ENCODE measurements at regions not wholly inside any gene's neighbourhood (a gene's known extent, or its start where the extent isn't known, plus 50 kb on each side); places are given as distances from the start of the nearest gene placed in this dataset.

- no peaks in the 10 kb centered on the region for H3K4me1 Mint-ChIP-seq (ENCODE audit: low read depth)
- H3K27me3 Mint-ChIP-seq (ENCODE audit: low read depth) = peaks cover 2% of the 10 kb centered on the region
- ATAC-seq = no peak
- no peaks in the 10 kb centered on the region for H3K9me3 Mint-ChIP-seq
- H3K4me3 Mint-ChIP-seq = no peak overlapping the region
- DNase-seq = no peak
- no peaks in the 10 kb centered on the region for H3K36me3 Mint-ChIP-seq (ENCODE audit: insufficient read depth)
Observed at GRCh38 chr5:58202941-58203444, 256.9 kb downstream of the PLK2 start.

- Mint-ChIP-seq H3K9me3 (no peaks in the 10 kb centered on the region), H3K4me3 (no peak overlapping the region), H3K4me1 (ENCODE audit: low read depth) (no peaks in the 10 kb centered on the region), H3K36me3 (ENCODE audit: insufficient read depth) (no peaks in the 10 kb centered on the region), H3K27me3 (ENCODE audit: low read depth) (peaks cover 2% of the 10 kb centered on the region)
- no peak for DNase-seq
- ATAC-seq = no peak
Observed at GRCh38 chr5:58201922-58202648, 257.8 kb downstream of the PLK2 start.

- no peaks in the 10 kb centered on the region for H3K36me3 Mint-ChIP-seq (ENCODE audit: insufficient read depth)
- H3K9me3 Mint-ChIP-seq = no peaks in the 10 kb centered on the region
- ATAC-seq = no peak
- H3K4me1 Mint-ChIP-seq (ENCODE audit: low read depth) = no peaks in the 10 kb centered on the region
- no peak for DNase-seq
- H3K4me3 Mint-ChIP-seq = no peak overlapping the region
- peaks cover 2% of the 10 kb centered on the region for H3K27me3 Mint-ChIP-seq (ENCODE audit: low read depth)
Observed at GRCh38 chr5:58200451-58200850, 259.4 kb downstream of the PLK2 start.

- H3K27me3 Mint-ChIP-seq (ENCODE audit: low read depth) = no peaks in the 10 kb centered on the region
- no peaks in the 10 kb centered on the region for H3K4me1 Mint-ChIP-seq (ENCODE audit: low read depth)
- H3K36me3 Mint-ChIP-seq (ENCODE audit: insufficient read depth) = no peaks in the 10 kb centered on the region
- DNase-seq (no peak), ATAC-seq (no peak)
- H3K4me3 Mint-ChIP-seq = no peak overlapping the region
- no peaks in the 10 kb centered on the region for H3K9me3 Mint-ChIP-seq
Observed at GRCh38 chr5:58199087-58199486, 260.8 kb downstream of the PLK2 start.

- no peak for DNase-seq
- ATAC-seq = no peak
- H3K36me3 Mint-ChIP-seq (ENCODE audit: insufficient read depth) = no peaks in the 10 kb centered on the region
- no peak overlapping the region for H3K4me3 Mint-ChIP-seq
- no peaks in the 10 kb centered on the region for H3K9me3 Mint-ChIP-seq
- no peaks in the 10 kb centered on the region for H3K4me1 Mint-ChIP-seq (ENCODE audit: low read depth)
- no peaks in the 10 kb centered on the region for H3K27me3 Mint-ChIP-seq (ENCODE audit: low read depth)
Observed at GRCh38 chr5:58198330-58198729, 261.6 kb downstream of the PLK2 start.

DNA sequence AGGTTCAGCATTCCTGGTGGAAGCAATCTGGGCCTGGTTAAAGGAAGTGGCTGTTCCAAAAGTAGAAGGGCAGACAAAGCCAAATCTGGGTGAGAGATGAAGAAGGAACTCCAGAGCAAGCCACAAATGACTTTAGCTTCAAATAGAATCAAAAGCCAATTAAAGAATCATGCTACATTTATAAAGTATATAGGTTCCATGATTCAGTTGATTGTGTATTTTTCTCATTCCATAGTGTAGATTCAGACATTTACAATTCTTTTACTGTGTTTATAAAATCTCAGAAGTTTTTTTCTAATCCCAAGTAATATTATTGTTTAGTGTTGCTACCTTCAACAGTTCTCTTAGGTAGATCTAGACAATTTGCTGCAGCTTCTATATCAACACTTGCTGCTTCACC is 262.0 kb downstream of the PLK2 start:
- Mint-ChIP-seq H3K4me3 (no peak overlapping the region), H3K27me3 (ENCODE audit: low read depth) (no peaks in the 10 kb centered on the region), H3K36me3 (ENCODE audit: insufficient read depth) (no peaks in the 10 kb centered on the region), H3K9me3 (no peaks in the 10 kb centered on the region), H3K4me1 (ENCODE audit: low read depth) (no peaks in the 10 kb centered on the region)
- no peak for DNase-seq
- no peak for ATAC-seq

DNA sequence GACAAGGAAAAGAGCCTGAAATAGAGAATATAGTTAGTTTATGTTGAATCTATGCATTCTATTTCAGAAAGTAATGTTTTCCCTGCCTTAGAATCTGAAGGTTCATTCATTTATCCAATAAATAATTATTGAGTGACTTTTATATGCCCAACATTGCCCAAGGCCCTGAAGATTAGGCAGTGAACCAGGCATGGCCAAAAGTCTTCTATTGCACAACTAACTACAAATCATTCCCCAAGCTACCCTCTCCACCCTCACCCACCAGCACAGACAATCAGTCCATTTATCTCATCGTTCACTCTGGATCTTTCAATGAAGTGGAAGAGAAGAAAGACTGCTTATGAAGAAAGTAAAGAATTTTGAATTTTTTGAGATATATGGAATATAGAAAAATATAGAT is 268.4 kb downstream of the PLK2 start:
- Mint-ChIP-seq H3K9me3 (no peaks in the 10 kb centered on the region), H3K4me1 (ENCODE audit: low read depth) (no peaks in the 10 kb centered on the region), H3K27me3 (ENCODE audit: low read depth) (peaks cover 2% of the 10 kb centered on the region), H3K36me3 (ENCODE audit: insufficient read depth) (no peaks in the 10 kb centered on the region), H3K4me3 (no peak overlapping the region)
- DNase-seq = no peak
- no peak for ATAC-seq

DNA sequence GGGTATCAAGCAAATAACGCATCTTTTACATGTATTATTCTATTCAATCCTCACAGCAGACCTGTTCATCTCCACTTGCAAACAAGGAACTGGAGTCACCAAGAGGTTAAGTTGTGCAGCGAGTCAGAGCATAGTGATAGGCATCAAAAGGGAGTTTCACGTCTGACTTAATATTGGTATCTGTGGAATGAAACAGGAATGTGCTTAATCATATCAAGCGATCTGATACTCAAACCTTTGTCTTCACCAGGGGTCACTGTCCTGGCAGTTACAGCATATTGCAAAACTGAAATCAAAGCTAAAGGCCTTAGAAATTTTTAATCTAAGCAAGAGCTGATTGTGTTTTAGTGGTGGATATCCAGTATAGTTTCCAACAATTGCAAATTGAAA is 271.6 kb downstream of the PLK2 start:
- Mint-ChIP-seq H3K36me3 (ENCODE audit: insufficient read depth) (no peaks in the 10 kb centered on the region), H3K4me3 (no peak overlapping the region), H3K27me3 (ENCODE audit: low read depth) (peaks cover 2% of the 10 kb centered on the region), H3K9me3 (no peaks in the 10 kb centered on the region), H3K4me1 (ENCODE audit: low read depth) (no peaks in the 10 kb centered on the region)
- ATAC-seq = no peak
- no peak for DNase-seq

DNA sequence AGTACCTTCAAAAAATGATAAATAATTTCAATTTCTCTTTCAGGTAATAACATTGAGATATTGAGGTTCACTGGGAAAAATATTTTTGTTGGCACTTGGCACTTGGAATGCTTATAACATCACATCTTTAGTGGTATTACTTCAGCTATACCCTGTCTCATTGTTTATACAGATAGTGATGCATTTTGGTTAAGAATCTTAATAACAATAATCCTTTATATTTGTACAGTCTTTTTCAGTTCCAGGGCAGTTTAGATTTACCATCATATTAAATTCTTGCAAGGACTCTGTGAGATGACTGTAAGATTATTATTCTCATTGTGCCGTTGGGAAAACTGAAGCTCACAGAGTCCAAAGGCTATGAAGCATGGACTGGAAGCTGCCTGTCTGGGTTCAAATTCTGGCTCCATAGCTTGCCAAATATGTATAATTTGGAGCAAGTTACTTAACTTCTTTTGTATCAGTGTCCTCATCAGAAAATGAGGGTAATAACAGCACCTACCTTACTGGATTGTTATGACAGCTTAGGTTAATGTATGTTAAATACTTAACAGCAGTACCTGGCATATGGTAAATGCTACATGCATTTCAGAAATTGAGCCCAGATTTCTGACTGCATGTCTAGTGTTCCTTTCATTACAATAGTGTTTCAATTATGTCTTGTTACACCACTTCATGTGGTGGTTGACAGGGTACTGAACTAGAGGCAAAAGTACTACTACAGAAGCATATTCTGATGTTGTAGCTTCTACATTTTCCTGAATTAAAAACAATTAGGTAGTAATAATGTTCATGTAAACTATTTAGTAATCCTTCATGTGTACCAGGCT is 272.2 kb downstream of the PLK2 start:
- H3K36me3 Mint-ChIP-seq (ENCODE audit: insufficient read depth) = no peaks in the 10 kb centered on the region
- DNase-seq = no peak
- H3K4me3 Mint-ChIP-seq = no peak overlapping the region

DNA sequence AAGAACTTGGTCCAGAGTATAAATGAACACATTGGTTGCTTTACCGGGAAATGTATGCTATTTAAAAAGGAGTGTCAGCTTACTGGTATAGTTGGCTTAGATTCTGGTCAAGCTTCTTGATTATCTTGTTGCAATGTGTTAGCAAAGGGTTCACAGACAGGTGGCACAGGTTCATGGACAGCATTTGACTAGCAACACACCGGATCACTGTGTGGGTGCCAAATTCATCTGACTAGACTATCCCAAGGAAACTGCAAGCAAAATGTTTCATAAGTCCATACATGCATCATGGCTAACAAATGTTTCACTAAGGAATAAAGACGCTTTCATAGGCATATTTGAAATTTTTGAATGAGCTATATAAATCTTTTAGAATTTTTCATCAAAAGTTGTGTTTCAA is 274.1 kb downstream of the PLK2 start:
- no peaks in the 10 kb centered on the region for H3K4me1 Mint-ChIP-seq (ENCODE audit: low read depth)
- peaks cover 2% of the 10 kb centered on the region for H3K27me3 Mint-ChIP-seq (ENCODE audit: low read depth)
- no peaks in the 10 kb centered on the region for H3K36me3 Mint-ChIP-seq (ENCODE audit: insufficient read depth)
- no peak overlapping the region for H3K4me3 Mint-ChIP-seq
- no peaks in the 10 kb centered on the region for H3K9me3 Mint-ChIP-seq
- DNase-seq (no peak), ATAC-seq (no peak)

More for the DNA sequence above, 272.2 kb downstream of the PLK2 start:
- Mint-ChIP-seq H3K9me3 (no peaks in the 10 kb centered on the region), H3K27me3 (ENCODE audit: low read depth) (peaks cover 2% of the 10 kb centered on the region), H3K4me1 (ENCODE audit: low read depth) (no peaks in the 10 kb centered on the region)
- no peak for ATAC-seq

DNA sequence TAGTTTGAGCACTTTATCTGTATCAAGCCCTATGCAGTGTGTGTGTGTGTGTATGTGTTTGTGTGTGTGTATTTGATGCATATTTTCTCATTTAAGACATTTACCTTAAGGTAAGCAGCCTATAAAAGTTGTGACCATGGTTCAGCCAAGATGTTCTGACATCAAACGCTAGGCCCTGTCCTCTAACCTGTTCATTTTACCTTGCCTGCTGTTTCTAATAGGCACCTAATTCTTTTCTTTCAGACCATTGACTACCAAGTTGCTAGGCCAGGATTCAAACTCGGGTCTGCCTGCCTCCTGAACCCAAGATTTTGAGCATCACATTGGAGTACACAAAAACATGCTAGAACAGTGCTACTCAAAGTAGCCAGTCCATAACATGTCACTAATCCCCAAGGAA is 274.5 kb downstream of the PLK2 start:
- no peak for DNase-seq
- no peak overlapping the region for H3K4me3 Mint-ChIP-seq
- H3K9me3 Mint-ChIP-seq = no peaks in the 10 kb centered on the region
- H3K27me3 Mint-ChIP-seq (ENCODE audit: low read depth) = peaks cover 2% of the 10 kb centered on the region
- no peaks in the 10 kb centered on the region for H3K36me3 Mint-ChIP-seq (ENCODE audit: insufficient read depth)
- no peaks in the 10 kb centered on the region for H3K4me1 Mint-ChIP-seq (ENCODE audit: low read depth)
- ATAC-seq = no peak

- ATAC-seq (no peak), DNase-seq (no peak)
- no peaks in the 10 kb centered on the region for H3K36me3 Mint-ChIP-seq (ENCODE audit: insufficient read depth)
- H3K27me3 Mint-ChIP-seq (ENCODE audit: low read depth) = no peaks in the 10 kb centered on the region
- H3K4me3 Mint-ChIP-seq = no peak overlapping the region
- no peaks in the 10 kb centered on the region for H3K4me1 Mint-ChIP-seq (ENCODE audit: low read depth)
- no peaks in the 10 kb centered on the region for H3K9me3 Mint-ChIP-seq
Observed at GRCh38 chr5:58184910-58185309, 275.0 kb downstream of the PLK2 start.

DNA sequence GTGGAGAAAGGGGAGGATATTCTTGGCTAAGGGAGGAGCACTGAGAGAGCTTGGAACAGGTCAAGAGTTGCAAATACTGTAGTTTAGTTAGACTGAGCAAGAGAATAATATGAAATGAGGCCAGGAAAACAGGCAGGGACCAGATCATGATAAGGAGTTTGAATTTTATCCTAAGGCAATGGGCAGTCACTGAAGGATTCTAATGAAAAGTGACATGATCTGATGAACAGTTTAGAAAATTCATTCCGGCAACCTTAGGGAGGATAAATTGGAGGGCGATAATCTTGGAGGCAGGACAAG is 276.1 kb downstream of the PLK2 start:
- no peaks in the 10 kb centered on the region for H3K9me3 Mint-ChIP-seq
- no peak for DNase-seq
- no peak for ATAC-seq
- H3K36me3 Mint-ChIP-seq (ENCODE audit: insufficient read depth) = no peaks in the 10 kb centered on the region
- H3K27me3 Mint-ChIP-seq (ENCODE audit: low read depth) = no peaks in the 10 kb centered on the region
- no peak overlapping the region for H3K4me3 Mint-ChIP-seq
- H3K4me1 Mint-ChIP-seq (ENCODE audit: low read depth) = no peaks in the 10 kb centered on the region

- Mint-ChIP-seq H3K36me3 (ENCODE audit: insufficient read depth) (no peaks in the 10 kb centered on the region), H3K27me3 (ENCODE audit: low read depth) (no peaks in the 10 kb centered on the region), H3K9me3 (no peaks in the 10 kb centered on the region), H3K4me1 (ENCODE audit: low read depth) (no peaks in the 10 kb centered on the region), H3K4me3 (no peak overlapping the region)
- ATAC-seq (no peak), DNase-seq (no peak)
Observed at GRCh38 chr5:58183078-58183785, 276.7 kb downstream of the PLK2 start.
